H1 (cell line): ENCODE measurements at regions not wholly inside any gene's neighbourhood (a gene's known extent, or its start where the extent isn't known, plus 50 kb on each side); places are given as distances from the start of the nearest gene placed in this dataset.

Experiments used
- SP4 ChIP-seq: IDR thresholded peaks from 2 replicates; pipeline ENCODE4 v1.6.1; 2012; ENCODE audit warnings: low read length, inconsistent platforms
- TEAD4 ChIP-seq: IDR thresholded peaks from 2 replicates; pipeline ENCODE4 v1.6.1; 2012; ENCODE audit warnings: low read depth, low read length, inconsistent platforms, mixed read lengths
- TF ChIP-seq, protein P1 (sequence below): fragments of 300-600 bp; sonication (generic); IDR thresholded peaks from 2 replicates; pipeline ENCODE4 v1.7.1; 2012; ENCODE audit warnings: low read length, moderate library complexity, mild to moderate bottlenecking, inconsistent platforms; ENCODE audit not compliant: insufficient replicate concordance

DNA sequence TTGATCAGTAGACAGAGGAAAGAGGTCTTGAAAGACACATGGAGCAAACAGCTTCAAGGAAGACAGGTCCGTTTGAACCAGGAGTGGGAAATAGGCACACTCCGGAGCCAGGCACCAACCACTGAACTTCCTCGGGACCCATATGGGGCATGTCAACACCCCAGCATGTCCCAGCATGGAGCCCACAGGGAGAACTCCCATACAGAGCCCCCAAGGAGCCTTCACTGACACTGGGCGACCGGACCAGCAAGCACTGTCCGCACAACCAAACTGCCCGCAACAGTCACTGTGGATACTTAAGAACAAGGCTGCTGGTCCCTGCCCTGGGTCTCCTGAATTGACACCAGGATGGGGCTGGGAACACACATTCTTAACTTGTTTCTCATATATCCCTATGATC, 286.2 kb upstream of the SALL3 start (continued):
- TF ChIP-seq, protein P1, sequence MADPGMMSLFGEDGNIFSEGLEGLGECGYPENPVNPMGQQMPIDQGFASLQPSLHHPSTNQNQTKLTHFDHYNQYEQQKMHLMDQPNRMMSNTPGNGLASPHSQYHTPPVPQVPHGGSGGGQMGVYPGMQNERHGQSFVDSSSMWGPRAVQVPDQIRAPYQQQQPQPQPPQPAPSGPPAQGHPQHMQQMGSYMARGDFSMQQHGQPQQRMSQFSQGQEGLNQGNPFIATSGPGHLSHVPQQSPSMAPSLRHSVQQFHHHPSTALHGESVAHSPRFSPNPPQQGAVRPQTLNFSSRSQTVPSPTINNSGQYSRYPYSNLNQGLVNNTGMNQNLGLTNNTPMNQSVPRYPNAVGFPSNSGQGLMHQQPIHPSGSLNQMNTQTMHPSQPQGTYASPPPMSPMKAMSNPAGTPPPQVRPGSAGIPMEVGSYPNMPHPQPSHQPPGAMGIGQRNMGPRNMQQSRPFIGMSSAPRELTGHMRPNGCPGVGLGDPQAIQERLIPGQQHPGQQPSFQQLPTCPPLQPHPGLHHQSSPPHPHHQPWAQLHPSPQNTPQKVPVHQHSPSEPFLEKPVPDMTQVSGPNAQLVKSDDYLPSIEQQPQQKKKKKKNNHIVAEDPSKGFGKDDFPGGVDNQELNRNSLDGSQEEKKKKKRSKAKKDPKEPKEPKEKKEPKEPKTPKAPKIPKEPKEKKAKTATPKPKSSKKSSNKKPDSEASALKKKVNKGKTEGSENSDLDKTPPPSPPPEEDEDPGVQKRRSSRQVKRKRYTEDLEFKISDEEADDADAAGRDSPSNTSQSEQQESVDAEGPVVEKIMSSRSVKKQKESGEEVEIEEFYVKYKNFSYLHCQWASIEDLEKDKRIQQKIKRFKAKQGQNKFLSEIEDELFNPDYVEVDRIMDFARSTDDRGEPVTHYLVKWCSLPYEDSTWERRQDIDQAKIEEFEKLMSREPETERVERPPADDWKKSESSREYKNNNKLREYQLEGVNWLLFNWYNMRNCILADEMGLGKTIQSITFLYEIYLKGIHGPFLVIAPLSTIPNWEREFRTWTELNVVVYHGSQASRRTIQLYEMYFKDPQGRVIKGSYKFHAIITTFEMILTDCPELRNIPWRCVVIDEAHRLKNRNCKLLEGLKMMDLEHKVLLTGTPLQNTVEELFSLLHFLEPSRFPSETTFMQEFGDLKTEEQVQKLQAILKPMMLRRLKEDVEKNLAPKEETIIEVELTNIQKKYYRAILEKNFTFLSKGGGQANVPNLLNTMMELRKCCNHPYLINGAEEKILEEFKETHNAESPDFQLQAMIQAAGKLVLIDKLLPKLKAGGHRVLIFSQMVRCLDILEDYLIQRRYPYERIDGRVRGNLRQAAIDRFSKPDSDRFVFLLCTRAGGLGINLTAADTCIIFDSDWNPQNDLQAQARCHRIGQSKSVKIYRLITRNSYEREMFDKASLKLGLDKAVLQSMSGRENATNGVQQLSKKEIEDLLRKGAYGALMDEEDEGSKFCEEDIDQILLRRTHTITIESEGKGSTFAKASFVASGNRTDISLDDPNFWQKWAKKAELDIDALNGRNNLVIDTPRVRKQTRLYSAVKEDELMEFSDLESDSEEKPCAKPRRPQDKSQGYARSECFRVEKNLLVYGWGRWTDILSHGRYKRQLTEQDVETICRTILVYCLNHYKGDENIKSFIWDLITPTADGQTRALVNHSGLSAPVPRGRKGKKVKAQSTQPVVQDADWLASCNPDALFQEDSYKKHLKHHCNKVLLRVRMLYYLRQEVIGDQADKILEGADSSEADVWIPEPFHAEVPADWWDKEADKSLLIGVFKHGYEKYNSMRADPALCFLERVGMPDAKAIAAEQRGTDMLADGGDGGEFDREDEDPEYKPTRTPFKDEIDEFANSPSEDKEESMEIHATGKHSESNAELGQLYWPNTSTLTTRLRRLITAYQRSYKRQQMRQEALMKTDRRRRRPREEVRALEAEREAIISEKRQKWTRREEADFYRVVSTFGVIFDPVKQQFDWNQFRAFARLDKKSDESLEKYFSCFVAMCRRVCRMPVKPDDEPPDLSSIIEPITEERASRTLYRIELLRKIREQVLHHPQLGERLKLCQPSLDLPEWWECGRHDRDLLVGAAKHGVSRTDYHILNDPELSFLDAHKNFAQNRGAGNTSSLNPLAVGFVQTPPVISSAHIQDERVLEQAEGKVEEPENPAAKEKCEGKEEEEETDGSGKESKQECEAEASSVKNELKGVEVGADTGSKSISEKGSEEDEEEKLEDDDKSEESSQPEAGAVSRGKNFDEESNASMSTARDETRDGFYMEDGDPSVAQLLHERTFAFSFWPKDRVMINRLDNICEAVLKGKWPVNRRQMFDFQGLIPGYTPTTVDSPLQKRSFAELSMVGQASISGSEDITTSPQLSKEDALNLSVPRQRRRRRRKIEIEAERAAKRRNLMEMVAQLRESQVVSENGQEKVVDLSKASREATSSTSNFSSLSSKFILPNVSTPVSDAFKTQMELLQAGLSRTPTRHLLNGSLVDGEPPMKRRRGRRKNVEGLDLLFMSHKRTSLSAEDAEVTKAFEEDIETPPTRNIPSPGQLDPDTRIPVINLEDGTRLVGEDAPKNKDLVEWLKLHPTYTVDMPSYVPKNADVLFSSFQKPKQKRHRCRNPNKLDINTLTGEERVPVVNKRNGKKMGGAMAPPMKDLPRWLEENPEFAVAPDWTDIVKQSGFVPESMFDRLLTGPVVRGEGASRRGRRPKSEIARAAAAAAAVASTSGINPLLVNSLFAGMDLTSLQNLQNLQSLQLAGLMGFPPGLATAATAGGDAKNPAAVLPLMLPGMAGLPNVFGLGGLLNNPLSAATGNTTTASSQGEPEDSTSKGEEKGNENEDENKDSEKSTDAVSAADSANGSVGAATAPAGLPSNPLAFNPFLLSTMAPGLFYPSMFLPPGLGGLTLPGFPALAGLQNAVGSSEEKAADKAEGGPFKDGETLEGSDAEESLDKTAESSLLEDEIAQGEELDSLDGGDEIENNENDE, result no peak
- TF ChIP-seq SP4, result no peak
- TF ChIP-seq TEAD4, result no peak
- TF ChIP-seq, all 59 proteins: peak for 0
